ENCODE measurements at regions not wholly inside any gene's neighbourhood (a gene's known extent, or its start where the extent isn't known, plus 50 kb on each side); places are given as distances from the start of the nearest gene placed in this dataset.

DNA sequence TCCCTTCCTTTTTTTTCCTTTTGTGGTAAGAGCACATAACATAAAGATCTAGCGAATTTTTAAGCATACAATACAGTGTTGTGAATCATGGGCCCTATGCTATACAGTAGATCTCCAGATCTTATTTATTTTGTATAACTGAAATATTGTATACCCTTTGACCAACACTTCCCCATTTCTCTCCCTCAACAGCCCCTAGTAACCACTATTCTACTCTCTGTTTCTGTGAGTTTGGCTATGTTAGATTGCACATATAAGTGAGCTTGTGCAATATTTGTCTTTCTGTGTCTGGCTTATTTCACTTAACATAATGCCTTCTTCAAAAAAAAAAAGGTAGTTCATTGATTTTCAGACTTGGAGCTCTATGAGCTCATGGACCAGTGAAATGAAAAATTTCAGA, 180.5 kb downstream of the C11orf91 start:
- no peak for DNase-seq

- DNase-seq: no peak
Measured at GRCh38 chr11:33515347-33515746, 185.3 kb downstream of the C11orf91 start.

GRCh38 chr11:33514079-33514925, 186.3 kb downstream of the C11orf91 start:
- DNase-seq: no peak

DNA sequence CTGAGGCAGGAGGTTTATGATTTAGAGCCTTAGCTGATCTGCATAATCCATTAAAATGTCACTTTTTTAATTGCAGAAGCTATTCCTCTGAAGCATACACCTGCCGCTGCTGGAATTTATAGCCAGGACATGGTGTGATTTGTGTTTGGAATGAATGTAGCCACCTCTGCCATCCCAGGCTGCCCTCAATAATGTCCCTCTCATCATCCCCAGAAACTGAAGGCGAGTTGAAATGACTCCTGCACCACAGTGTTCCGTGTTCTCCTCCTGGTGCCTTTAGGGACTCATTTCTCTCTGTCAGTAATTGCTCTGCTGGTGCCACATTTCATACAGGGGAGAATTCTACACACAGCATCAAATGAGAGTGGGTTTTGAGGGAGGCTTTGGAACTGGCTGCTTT, 191.0 kb downstream of the C11orf91 start:
- DNase-seq: no peak

DNA sequence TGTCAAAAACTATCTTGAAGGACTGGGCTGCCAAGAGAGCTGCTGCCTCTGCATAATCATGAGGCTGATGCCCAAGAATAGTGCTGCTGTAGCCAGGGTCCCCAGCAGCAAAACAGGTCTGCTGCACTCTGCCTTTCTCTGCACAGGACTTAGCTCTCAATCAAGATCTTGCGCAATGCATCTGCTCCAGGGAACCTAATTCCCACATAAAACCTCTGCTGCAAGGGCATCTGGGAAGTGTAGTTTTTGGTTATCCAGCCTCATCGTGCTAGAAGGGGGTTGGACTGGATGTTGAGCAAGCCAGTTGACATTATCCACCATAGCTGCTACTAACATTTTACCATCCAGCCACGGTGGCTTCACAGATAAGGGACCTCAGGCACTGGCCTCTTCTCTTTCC, 192.7 kb downstream of the C11orf91 start:
- no peak for DNase-seq

DNA sequence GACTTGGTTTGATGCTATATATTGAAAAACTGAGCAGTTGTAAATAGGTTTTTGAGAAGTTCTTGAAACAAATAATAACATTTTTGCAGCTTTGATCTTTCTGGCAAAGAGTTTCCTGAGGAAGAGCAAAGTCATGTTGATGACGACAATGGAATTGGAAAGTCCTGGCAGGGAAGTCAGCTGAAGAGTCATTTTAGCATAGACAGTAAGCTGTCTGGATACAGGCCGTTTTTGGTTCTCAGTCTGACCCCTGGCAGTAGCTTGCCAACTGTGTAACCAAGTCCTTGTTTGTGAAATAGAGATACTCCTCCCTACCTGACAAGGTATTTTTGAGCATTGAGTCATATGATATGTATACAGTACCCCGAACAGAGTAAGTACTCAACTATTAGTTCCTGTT, 193.3 kb downstream of the C11orf91 start:
- no peak for DNase-seq

DNA sequence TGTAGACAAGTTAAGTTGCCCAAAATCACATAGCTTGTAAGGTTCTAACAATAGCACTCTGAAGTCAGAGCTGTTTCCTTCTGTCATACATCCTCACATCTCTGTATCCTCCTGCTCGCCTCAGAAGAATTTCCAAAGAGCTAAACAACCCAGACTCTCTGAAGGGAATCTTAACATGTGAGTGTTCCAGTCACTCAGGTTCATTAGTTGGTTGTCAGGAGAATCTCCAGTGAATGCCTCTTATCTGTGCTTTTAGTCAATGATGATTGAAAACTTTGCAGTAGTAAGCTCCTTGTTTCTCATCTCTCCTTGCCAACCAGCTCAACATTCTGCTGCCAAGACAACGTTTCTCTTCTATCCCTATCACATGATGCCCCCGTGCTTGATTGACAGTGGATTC, 195.5 kb downstream of the C11orf91 start:
- no peak for DNase-seq

- DNase-seq: no peak
Measured at GRCh38 chr11:33500861-33501479, 199.7 kb downstream of the C11orf91 start.

- no peak for DNase-seq
Measured at GRCh38 chr11:33500332-33500731, 200.3 kb downstream of the C11orf91 start.

GRCh38 chr11:33492596-33492995, 208.0 kb downstream of the C11orf91 start:
- DNase-seq: no peak

DNA sequence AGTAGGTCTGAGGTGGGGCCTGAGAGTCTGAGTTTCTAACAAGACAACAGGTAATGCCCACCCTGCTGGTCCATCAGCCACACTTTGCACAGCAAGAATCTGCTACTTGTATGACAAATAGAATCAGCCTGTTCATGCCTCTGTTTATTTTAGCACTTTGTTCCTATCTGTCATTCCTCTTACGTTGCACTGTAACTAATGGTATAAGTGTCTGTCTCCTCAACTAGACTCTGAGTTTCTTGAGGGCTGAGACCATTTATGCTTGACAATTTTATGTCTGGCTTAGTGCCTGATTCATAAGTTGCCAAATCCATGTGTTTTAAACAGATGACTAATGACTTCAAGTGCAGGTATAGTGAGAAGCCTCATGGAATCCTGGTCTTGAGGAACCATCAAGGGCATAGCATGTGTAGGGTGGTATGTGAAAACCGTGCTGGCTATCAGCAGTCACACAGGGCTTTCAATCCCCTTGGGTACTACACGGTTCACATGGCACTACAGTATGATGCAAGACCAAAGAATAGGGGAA, 209.7 kb downstream of the C11orf91 start:
- DNase-seq: no peak

GRCh38 chr11:33488971-33489370, 211.7 kb downstream of the C11orf91 start:
- no peak for DNase-seq

DNA sequence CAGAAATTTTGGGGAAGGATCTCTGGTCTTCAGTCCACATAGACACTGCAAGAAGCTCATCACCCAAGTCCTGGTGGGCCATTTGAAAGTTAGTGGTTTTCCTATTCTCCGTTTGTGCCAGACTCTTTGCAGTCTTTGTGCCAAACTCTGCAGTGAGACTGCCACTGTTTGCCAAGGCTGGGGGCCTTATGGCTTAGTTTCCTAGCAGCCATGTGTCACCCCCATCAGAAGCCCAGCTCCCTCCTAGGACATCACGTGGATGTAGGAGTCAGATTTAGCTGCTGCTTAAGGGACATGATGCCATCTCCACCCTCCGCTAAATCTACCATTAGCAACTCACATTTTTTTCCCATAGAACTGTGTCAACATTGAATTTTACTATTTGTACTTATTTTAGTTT, 220.0 kb downstream of the C11orf91 start:
- no peak for DNase-seq

DNA sequence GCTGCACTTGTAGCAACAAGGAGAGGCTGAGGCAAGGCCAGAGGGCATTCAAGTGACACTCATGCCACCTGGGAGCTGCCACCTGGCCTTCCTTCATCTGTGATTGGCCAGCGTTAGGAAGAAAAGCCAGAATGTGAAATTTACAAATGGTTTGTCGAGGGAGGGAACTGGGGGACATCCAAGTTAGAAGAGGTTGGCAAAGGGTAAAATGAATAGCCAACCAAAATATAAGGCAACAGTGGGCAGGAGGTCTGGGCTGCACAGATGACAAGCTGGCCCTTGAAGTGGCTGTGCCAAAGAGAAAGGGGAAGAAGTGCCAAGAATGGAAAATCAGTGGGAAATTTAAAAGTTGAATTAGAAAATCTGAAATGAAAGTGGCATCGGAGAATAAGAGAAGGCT, 221.4 kb downstream of the C11orf91 start:
- DNase-seq: no peak

DNA sequence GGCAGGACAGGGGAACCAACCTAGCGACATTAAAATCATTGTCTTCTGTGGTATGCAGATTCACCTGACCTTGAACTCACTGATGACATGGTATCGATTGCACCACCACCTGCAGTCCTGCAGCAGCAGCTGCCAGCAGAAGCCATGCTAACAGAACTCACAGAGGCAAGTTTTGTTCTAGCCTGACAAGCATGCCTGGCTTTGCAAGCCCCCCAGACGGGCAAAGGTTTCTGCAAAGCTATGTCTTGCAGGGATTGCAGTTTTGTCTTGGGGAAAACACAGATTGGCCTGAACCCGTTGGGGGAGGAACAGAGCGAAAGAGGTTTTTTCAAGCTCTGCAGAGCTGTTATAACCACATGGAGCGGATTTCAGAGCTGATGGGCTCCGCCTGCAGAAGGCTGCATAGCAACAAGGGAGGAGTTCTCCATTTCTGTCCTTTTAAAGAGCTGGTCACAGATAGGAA, 221.0 kb downstream of the HIPK3 start:
- no peak for DNase-seq

DNA sequence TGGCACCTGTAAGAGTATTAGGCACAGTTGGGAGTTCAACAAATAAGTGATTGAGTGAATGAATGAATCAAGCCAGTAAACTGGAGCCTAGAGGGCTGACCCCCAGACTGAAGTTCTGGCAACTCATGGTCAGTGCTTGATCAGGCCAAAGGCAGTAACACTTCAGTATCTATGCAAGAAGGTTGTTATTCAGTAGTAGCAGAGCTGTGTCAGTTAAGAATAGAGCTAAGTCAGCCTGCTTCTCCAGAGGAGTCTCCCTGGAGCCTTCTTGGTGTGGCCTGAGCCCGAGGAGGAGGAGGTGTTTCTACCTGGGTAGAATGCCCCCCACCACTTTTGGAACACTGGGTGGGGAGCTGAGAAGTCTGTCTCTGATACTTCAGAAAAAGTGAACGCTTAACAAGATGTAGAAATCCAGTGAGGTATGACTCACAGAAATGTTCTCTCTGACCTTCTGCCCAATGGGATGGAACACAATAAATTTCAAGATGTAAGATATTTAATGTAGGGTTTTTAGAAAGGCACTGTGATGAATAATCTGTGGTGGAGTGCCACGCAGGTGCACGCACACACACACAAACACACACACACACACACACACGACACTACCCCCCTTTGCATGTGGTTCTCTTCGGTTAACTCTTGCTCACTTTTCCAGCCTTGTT, 219.9 kb downstream of the HIPK3 start:
- DNase-seq: no peak

DNA sequence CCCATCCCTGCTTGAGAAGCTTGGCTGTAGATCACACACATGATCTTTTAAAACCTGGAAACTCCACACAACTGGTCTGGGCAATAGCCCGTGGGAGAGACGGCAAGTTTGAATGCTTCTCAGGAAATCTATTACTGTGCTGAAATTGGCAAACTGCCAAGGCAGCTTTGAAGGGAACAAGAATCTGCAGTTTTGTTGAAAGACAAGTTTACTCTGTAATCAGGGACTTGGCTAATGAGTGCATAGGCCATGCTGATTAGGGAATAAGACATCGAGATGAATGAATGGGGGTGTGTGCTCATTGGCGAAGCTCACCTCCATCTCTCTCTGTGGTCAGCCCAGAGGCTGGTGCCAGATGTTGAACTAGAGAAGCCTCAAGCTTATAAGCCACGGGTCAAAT, 218.8 kb downstream of the HIPK3 start:
- DNase-seq: no peak

DNA sequence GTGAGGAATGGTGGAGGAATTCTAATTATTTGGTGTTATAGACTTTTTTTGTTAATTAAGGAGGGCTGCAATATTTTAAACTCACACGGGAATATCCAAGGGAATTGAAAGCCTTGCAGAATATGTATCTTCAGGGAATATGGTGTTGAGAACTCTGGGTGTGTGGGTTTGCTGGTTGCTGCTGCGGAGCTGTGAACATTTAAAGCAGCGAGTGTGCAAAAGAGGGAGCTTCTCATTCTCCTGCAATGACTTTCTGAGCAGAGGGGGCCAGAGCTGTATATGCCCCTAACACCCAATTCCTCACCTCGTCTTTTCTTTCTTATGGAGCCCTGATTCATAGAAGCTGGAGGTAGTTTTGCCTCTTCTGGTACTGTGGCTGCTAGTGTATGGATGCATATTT, 217.7 kb downstream of the HIPK3 start:
- no peak for DNase-seq

DNA sequence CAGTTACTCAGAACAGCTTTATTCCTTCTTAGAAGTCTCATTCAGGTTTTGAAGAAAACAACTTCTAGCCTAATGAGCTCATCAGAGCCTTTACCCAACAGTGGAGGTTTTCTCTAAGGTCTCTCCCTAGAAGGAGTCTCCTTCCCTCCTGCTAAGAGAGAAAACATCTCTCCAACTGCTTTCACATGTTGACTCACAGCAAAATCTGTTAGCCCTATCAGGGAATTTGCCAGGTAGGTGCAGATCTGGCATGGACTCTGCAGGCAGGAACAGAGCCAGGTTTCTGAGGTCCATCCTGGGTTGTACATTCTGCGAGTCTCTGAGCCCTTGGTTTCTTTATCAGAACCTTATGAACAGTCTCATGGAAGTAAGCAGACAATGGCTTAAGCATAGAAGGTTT, 214.4 kb downstream of the HIPK3 start:
- DNase-seq: no peak

GRCh38 chr11:33467966-33468365, 210.8 kb downstream of the HIPK3 start:
- no peak for DNase-seq

- no peak for DNase-seq
Measured at GRCh38 chr11:33463059-33463458, 205.9 kb downstream of the HIPK3 start.

DNA sequence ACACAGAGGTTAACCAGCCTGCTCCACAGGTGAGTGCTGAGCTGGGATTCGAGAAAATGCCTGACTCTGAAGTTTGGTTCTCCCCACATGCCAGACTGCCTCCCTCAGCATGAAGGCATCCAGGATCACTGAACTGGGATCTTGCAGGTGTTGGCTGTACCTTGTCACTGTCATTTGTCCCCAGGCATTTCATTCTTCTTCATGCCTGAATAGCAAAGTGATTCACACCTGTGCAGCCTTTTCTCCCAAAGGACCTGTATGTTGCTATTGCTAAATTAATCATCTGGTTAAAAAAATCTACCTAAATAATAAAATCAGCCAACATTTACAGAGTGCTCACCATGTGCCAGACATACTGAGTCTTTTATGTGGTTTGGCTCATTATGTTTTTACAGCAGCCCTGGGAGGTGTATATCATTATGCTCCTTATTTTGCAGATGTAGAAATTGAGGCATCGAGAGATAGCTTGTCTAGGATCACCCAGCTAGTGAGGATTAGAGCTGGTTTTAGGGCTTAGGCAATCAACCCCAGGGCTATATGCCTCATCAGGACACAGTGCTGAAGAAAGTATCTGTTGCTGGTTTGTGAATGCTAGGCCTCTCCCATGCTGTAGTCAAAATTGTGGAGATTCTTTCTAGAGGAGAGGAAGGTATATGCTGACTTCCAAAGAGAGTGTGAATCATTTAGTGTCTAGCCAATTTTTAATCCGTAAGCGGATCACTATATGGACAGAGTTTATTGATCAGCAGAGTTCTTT, 204.4 kb downstream of the HIPK3 start:
- DNase-seq: no peak

GRCh38 chr11:33457948-33458347, 200.8 kb downstream of the HIPK3 start:
- DNase-seq: no peak
